ENCODE measurements at regions not wholly inside any gene's neighbourhood (a gene's known extent, or its start where the extent isn't known, plus 50 kb on each side); places are given as distances from the start of the nearest gene placed in this dataset.

- peaks cover 5% of the 10 kb centered on the region for H3K9me3 Mint-ChIP-seq
- no peak for ATAC-seq (replicated peaks)
- H3K27ac Mint-ChIP-seq = no peak overlapping the region
- H3K4me1 Mint-ChIP-seq = no peaks in the 10 kb centered on the region
- no peaks in the 10 kb centered on the region for H3K36me3 Mint-ChIP-seq (ENCODE audit: low read depth)
- no peak overlapping the region for H3K4me3 Mint-ChIP-seq
- peaks cover 3% of the 10 kb centered on the region for H3K27me3 Mint-ChIP-seq
Observed at GRCh38 chr9:79279356-79279755, 292.4 kb upstream of the TLE4 start.

DNA sequence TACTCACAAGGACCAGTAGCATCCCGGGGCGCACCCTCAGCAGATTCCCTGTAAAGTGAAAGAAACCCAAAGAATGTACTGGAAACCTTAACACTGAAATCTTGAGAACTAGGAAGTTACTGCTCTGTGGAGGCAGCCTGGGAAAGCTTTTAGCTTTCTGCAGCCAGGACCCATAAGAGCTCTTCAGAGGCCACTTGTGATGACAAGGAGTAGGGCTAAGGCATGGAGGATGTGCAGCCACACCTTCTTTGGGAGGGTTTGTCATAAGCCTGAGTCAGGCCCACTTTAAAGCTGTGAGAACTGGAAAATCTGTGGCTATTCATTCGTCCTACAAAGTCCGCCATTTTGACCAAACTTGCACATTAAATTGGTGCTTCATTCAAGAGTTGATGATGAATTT, 291.1 kb upstream of the TLE4 start:
- H3K4me1 Mint-ChIP-seq = no peaks in the 10 kb centered on the region
- H3K27ac Mint-ChIP-seq = no peak overlapping the region
- no peaks in the 10 kb centered on the region for H3K36me3 Mint-ChIP-seq (ENCODE audit: low read depth)
- H3K4me3 Mint-ChIP-seq = no peak overlapping the region
- no peak for ATAC-seq (replicated peaks)
- peaks cover 5% of the 10 kb centered on the region for H3K9me3 Mint-ChIP-seq
- H3K27me3 Mint-ChIP-seq = peaks cover 3% of the 10 kb centered on the region

GRCh38 chr9:79284081-79284480, 287.7 kb upstream of the TLE4 start:
- ATAC-seq (replicated peaks) = no peak
- H3K4me1 Mint-ChIP-seq = no peaks in the 10 kb centered on the region
- H3K9me3 Mint-ChIP-seq = peaks cover 5% of the 10 kb centered on the region
- no peak overlapping the region for H3K27ac Mint-ChIP-seq
- H3K36me3 Mint-ChIP-seq (ENCODE audit: low read depth) = no peaks in the 10 kb centered on the region
- H3K27me3 Mint-ChIP-seq = no peaks in the 10 kb centered on the region
- no peak overlapping the region for H3K4me3 Mint-ChIP-seq

- H3K9me3 Mint-ChIP-seq = no peaks in the 10 kb centered on the region
- no peaks in the 10 kb centered on the region for H3K36me3 Mint-ChIP-seq (ENCODE audit: low read depth)
- no peak for ATAC-seq (replicated peaks)
- no peak overlapping the region for H3K27ac Mint-ChIP-seq
- no peaks in the 10 kb centered on the region for H3K27me3 Mint-ChIP-seq
- no peak overlapping the region for H3K4me3 Mint-ChIP-seq
- H3K4me1 Mint-ChIP-seq = no peaks in the 10 kb centered on the region
Observed at GRCh38 chr9:79286992-79287707, 284.6 kb upstream of the TLE4 start.

DNA sequence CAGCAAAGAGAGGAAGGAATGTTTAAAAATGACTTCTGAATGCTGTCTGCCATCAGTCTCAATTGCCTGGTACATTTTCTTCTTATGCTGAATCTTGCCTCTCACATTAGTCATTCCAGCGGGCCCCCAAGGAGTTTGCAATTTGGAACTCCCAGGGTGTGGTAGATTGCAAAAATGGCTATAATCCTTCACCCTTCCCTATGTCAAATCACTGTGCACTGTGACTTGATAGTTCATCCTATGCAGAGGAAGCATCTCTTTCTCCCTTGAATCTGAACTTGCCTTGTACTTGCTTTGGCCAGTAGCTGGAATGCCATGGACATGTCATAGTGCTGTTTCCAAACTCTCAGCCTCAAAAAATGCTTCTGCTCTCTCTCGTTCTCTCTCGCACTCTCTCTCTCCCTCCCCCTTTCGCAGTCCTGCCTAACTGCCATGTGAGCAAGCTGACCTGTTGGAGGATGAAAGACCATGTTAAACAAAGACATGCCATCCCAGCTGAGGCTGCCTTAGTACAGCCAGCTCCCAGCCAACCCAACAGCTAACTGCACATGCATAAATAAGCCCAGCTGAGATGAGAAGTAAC, 284.0 kb upstream of the TLE4 start:
- no peak overlapping the region for H3K27ac Mint-ChIP-seq
- no peak for ATAC-seq (replicated peaks)
- no peaks in the 10 kb centered on the region for H3K4me1 Mint-ChIP-seq
- no peaks in the 10 kb centered on the region for H3K9me3 Mint-ChIP-seq
- no peak overlapping the region for H3K4me3 Mint-ChIP-seq
- H3K36me3 Mint-ChIP-seq (ENCODE audit: low read depth) = no peaks in the 10 kb centered on the region
- no peaks in the 10 kb centered on the region for H3K27me3 Mint-ChIP-seq

DNA sequence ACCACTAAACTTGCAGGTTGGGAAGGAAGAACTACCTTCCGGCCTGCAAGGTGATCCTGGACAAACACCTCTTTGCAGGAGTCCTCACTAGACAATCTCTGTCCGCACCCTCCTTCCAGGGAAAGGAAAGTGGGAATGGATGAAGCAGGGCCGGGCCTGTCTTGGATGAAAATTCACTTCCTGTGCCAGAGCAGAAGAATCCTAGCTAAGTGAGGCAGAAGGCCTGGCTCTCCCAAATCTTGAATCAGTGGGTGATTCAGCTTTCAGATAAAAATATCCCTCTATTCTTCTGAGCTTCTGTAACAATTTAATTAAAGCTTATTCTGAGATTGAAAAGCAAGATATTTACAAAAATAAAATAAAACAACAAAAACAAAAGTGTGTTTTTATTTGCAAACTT, 281.9 kb upstream of the TLE4 start:
- no peak for ATAC-seq (replicated peaks)
- Mint-ChIP-seq H3K4me1 (no peaks in the 10 kb centered on the region), H3K9me3 (no peaks in the 10 kb centered on the region), H3K27ac (no peak overlapping the region), H3K4me3 (no peak overlapping the region), H3K27me3 (no peaks in the 10 kb centered on the region), H3K36me3 (ENCODE audit: low read depth) (no peaks in the 10 kb centered on the region)

DNA sequence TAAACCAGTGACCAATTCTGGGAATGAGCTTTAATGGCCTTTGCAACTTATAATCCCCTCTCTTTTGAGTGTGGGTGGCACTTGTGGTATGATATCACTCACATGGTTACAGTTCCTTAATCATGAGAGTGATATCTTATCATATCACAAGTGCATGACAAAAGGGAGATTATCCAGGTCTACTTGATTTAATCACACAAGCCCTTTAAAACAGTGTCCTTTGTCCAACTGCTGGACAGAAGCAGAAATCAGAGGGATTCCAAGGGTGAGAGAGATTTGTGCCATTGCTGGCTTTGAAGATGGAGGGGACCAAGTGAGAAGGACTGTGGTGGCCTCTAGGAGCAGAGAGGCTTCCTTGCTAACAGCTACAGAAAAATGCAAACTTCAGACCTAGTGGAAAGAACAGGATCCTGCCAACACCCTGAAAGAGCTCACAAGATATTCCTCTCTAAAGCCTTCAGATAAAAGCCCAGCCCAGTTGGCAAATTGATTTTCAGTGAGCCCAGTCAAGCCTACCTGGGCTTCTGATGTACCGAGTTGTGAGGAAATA, 279.0 kb upstream of the TLE4 start:
- H3K4me3 Mint-ChIP-seq = no peak overlapping the region
- H3K9me3 Mint-ChIP-seq = no peaks in the 10 kb centered on the region
- no peaks in the 10 kb centered on the region for H3K4me1 Mint-ChIP-seq
- no peaks in the 10 kb centered on the region for H3K36me3 Mint-ChIP-seq (ENCODE audit: low read depth)
- ATAC-seq (replicated peaks) = no peak
- no peak overlapping the region for H3K27ac Mint-ChIP-seq
- H3K27me3 Mint-ChIP-seq = peaks cover 4% of the 10 kb centered on the region

- H3K4me3 Mint-ChIP-seq = no peak overlapping the region
- ATAC-seq (replicated peaks) = no peak
- H3K27ac Mint-ChIP-seq = no peak overlapping the region
- H3K27me3 Mint-ChIP-seq = peaks cover 11% of the 10 kb centered on the region
- no peaks in the 10 kb centered on the region for H3K4me1 Mint-ChIP-seq
- H3K36me3 Mint-ChIP-seq (ENCODE audit: low read depth) = no peaks in the 10 kb centered on the region
- H3K9me3 Mint-ChIP-seq = no peaks in the 10 kb centered on the region
Observed at GRCh38 chr9:79300068-79300467, 271.7 kb upstream of the TLE4 start.

DNA sequence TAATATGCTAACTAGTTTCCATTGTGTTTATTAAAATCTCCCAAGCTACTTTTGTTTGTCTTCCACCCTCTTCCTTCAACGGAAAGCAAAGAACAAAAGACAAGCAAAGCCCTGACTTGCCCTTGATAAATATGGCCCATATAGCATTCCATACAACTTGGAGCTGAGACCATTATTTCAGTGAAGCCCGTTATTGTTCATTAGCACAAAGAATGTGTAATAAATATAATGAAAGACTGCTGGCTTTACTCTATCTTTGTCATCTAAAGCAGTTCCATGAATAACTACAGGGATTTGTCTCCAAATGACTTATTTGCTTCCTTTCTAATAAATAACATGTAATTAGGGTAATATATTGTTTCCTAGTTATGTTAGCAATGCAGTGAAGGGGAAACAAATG, 270.7 kb upstream of the TLE4 start:
- Mint-ChIP-seq H3K9me3 (no peaks in the 10 kb centered on the region), H3K27ac (no peak overlapping the region), H3K4me3 (no peak overlapping the region), H3K27me3 (peaks cover 11% of the 10 kb centered on the region), H3K4me1 (no peaks in the 10 kb centered on the region), H3K36me3 (ENCODE audit: low read depth) (no peaks in the 10 kb centered on the region)
- ATAC-seq (replicated peaks) = no peak

- Mint-ChIP-seq H3K27me3 (peaks cover 8% of the 10 kb centered on the region), H3K36me3 (ENCODE audit: low read depth) (no peaks in the 10 kb centered on the region), H3K9me3 (no peaks in the 10 kb centered on the region), H3K4me1 (no peaks in the 10 kb centered on the region), H3K4me3 (no peak overlapping the region), H3K27ac (no peak overlapping the region)
- ATAC-seq (replicated peaks) = no peak
Observed at GRCh38 chr9:79301551-79302391, 270.0 kb upstream of the TLE4 start.

DNA sequence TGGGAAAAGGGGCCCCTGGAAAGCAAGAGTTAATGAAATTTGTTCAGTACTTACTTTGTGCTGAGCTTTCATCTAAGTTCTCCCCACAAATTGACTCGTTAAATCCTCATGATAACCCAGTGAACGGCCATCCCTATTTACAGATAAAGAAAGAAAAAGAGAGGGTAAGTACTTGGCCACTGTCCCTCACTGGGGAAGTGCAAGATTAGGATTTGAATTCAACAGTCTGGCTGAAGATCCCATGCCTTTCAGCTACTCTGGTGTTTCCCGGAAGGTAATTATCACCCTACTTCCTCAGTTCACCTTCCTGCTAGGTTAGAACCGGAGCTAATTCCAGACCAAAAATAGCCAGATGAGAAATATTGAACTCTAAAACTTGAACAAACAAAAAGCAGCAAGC, 269.2 kb upstream of the TLE4 start:
- H3K4me3 Mint-ChIP-seq = no peak overlapping the region
- H3K36me3 Mint-ChIP-seq (ENCODE audit: low read depth) = no peaks in the 10 kb centered on the region
- H3K9me3 Mint-ChIP-seq = no peaks in the 10 kb centered on the region
- no peaks in the 10 kb centered on the region for H3K4me1 Mint-ChIP-seq
- no peak overlapping the region for H3K27ac Mint-ChIP-seq
- peaks cover 7% of the 10 kb centered on the region for H3K27me3 Mint-ChIP-seq
- no peak for ATAC-seq (replicated peaks)

DNA sequence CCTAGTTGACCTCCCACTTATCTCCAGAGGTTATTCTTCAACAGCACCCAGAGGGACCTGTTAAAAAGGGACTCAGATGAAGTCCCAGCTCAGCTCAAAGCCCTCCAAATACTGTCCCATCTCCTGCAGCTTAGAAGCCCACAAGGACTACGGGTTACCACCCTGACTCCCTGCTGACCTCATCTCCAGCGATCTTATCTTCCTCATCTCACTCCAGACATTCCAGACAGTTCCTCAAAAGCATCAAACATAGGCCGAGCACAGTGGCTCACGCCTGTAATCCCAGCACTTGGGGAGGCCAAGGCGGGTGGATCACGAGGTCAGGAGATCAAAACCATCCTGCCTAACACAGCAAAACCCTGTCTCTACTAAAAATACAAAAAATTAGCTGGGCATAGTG, 263.8 kb upstream of the TLE4 start:
- Mint-ChIP-seq H3K4me3 (no peak overlapping the region), H3K27me3 (peaks cover 4% of the 10 kb centered on the region), H3K27ac (no peak overlapping the region), H3K36me3 (ENCODE audit: low read depth) (no peaks in the 10 kb centered on the region), H3K4me1 (no peaks in the 10 kb centered on the region), H3K9me3 (no peaks in the 10 kb centered on the region)
- no peak for ATAC-seq (replicated peaks)

DNA sequence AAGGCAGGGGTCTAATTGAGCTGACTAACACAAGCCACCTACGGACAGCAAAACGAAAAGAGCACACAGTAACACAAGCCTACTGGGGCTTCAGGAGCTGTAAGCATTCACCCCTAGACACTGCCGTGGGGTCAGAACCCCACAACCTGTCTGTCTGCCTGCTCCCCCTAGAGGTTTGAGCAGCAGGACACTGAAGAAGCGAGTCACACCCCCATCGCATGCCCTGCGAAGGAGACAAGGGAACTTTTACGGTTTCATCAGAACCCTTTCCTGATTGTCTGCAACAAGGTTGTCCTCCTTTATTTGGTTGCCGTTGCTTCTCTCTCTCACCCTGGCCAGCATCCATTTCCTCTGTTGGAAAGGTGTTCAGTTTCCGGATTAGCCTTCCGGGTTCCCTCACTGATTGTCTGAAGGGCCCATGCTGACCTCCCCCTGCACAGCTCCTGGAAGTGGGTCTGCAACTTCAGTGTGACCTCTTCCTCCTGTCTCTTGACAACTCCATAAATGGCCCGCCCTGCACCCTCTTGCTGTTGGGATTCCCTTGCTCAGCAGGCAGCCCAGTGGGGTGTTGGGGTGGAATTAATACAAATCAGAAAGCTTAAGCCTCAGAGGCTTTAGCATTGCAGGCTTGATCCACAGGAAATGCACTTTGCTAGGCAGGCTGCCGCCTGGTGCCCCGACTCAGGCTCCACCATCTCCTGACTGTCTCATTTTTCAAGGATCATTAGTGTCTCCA, 258.9 kb upstream of the TLE4 start:
- no peaks in the 10 kb centered on the region for H3K36me3 Mint-ChIP-seq (ENCODE audit: low read depth)
- no peak overlapping the region for H3K27ac Mint-ChIP-seq
- no peaks in the 10 kb centered on the region for H3K27me3 Mint-ChIP-seq
- H3K4me1 Mint-ChIP-seq = no peaks in the 10 kb centered on the region
- ATAC-seq (replicated peaks) = no peak
- no peak overlapping the region for H3K4me3 Mint-ChIP-seq
- H3K9me3 Mint-ChIP-seq = no peaks in the 10 kb centered on the region

DNA sequence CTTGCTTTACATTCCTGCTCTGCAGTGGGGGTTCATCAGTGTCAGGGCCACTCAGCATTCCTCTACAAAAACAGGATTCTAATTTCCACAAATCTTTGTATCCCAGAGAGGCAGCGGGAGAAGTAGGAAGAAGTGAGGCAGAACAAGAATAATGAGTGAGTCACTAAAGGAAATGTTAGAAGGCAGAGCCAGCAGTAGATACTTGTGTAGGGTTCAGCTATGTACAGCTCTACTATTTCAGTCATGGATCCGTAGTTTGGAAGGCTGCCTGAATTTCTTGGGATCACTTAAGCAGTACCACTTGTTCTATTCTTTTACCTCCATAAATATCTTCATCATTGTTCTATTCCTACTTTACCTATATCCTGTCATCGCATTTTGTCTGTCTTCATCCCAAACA, 246.3 kb upstream of the TLE4 start:
- H3K4me3 Mint-ChIP-seq = no peak overlapping the region
- no peak overlapping the region for H3K27ac Mint-ChIP-seq
- no peak for ATAC-seq (replicated peaks)
- no peaks in the 10 kb centered on the region for H3K36me3 Mint-ChIP-seq (ENCODE audit: low read depth)
- no peaks in the 10 kb centered on the region for H3K9me3 Mint-ChIP-seq
- H3K4me1 Mint-ChIP-seq = no peaks in the 10 kb centered on the region
- H3K27me3 Mint-ChIP-seq = peaks cover 6% of the 10 kb centered on the region
